Upper lobe of left lung (tissue), 4 donors: ENCODE measurements at regions not wholly inside any gene's neighbourhood (a gene's known extent, or its start where the extent isn't known, plus 50 kb on each side); places are given as distances from the start of the nearest gene placed in this dataset.

ENCODE experiments used
- CTCF ChIP-seq, 6 experiments: fragments of 450-650 bp in 4 of 6; fragments of 200-600 bp in 2 of 6; sonication (generic) in 2 of 6; IDR thresholded peaks; one replicate each; pipeline ENCODE4 v1.5.1; 2016 to 2019; ENCODE audit warnings: antibody characterized with exemption in 6 of 6
- EP300 ChIP-seq, 4 donors: sonication (generic); formaldehyde crosslinking; IDR thresholded peaks; one replicate each; pipeline ENCODE4 v1.5.1; 2017; ENCODE audit warnings: antibody characterized with exemption in 4 of 4, control low read depth in 2 of 4

- TF ChIP-seq CTCF (IDR thresholded peaks at IDR 0.05) (no peak), EP300 (IDR thresholded peaks at IDR 0.05) (no peak)
These were observed 421.7 kb upstream of the HTR2C start for GRCh38 chrX:114162068-114162735.
